HUDEP-2 (cell line): ENCODE measurements at regions not wholly inside any gene's neighbourhood (a gene's known extent, or its start where the extent isn't known, plus 50 kb on each side); places are given as distances from the start of the nearest gene placed in this dataset.

Experiments used
- DNase-seq, 76 experiments: peaks; one replicate each; lab custom pipeline; 2025; ENCODE audit not compliant: unreplicated experiment in 76 of 76; lab: John Stamatoyannopoulos, UW

DNA sequence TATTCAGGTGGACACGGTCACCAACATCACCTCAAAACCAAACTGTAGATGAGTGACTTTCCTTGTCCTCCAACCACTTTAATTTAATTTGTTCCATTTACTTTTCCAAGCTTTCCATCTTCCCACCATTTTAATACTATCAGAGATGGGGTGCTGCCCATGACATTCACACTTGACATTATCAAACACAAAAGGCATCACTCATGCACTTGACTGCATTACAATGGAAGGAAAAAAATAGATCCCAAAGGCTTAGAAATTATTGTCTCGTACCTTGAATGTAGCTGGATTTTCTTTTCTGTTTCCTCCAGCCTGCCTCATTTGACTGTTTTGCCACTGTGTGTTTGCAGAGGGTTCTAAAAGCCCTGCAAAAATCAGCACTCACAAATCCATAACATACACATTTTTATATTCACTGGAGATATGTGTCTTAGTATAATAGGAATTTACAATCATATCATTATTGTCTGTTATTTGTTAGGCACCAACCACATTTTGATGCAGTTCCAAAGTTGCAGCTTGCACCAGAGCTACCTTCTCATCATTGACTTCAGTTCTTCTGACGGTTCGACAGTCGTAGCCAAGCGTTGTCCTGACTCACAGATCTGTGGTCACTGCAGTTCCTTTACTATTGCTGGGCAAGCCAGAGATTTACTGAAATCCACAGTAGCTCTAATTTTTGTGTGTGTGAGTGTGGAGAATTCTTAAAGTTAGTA is 712.3 kb upstream of the WWC1 start:
- no peak for DNase-seq

DNA sequence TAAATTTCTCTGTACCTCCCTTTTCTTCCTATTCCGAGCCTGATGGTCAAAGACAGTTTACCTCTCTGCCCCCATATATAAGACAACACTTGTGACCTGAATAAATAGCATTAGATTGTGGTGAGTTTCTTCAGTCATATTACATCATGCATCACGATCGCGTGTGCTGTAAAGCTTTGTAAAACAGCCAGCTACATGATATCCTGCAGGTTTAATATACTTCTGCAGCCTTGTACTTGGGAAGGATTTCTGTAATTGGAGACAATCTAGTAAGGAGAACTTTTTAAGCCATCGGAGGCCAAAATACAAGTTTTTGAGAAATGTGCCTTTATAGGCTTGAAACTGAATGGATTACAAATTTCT is 711.8 kb upstream of the WWC1 start:
- DNase-seq = no peak

- DNase-seq = no peak
Measured at GRCh38 chr5:167580608-167581007, 710.8 kb upstream of the WWC1 start.

DNA sequence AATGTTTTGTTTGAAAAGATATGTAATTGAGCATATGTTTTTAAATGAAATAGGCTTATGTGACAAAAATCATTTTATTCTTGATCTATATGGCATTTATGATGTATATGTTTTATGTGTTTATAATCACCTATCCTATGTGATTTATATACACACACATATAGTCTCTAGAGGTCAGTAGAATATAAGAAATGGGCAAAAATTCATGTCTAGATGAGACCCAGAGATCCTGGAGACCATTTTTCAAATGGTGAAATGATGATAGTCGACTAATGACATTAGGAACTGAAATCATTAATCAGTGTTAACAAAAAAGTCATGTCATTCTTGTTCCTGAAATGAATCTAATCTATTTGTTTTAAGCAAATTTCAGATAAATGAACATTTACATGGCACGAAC is 709.2 kb upstream of the WWC1 start:
- no peak for DNase-seq

- DNase-seq = no peak
Measured at GRCh38 chr5:167582886-167583285, 708.6 kb upstream of the WWC1 start.

- no peak for DNase-seq
Measured at GRCh38 chr5:167585184-167585583, 706.3 kb upstream of the WWC1 start.

- no peak for DNase-seq
Measured at GRCh38 chr5:167587772-167588437, 703.5 kb upstream of the WWC1 start.

GRCh38 chr5:167592114-167592513 is 699.3 kb upstream of the WWC1 start:
- DNase-seq = no peak

DNA sequence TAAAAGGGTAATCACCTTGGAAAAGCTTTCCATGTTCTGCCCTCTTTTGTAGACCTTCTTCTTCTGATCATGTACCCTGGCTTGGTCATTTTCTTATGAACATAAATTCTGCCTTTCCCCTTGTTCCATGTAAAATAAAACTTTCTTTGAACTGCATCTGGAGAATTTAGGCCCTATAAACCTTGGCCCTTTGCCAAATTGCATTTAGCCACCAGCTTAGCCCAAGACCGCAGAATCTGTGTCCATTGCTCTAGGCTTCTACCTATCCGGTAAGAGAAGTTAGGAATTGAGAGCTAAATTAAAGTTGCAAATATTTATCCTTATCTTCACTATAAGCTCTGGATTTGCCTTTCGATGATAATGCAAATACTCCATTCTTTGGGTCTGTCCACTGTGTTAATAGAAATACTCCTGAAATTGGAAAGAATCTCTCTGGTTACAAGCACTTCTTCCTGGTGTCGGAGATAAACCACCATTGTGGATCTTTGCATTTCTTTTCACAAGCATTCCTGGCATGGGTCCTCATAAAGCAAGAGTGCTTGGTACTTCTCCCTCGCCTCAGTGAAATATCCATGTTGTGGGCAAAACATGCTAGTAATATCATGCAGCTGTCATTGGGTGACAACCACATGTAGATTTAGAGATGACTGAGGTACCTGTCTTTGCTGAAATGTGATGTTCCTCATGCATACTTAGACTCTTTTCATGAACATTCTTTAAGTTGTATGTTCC is 698.0 kb upstream of the WWC1 start:
- no peak for DNase-seq

GRCh38 chr5:167594061-167594435 is 697.4 kb upstream of the WWC1 start:
- DNase-seq = no peak

DNA sequence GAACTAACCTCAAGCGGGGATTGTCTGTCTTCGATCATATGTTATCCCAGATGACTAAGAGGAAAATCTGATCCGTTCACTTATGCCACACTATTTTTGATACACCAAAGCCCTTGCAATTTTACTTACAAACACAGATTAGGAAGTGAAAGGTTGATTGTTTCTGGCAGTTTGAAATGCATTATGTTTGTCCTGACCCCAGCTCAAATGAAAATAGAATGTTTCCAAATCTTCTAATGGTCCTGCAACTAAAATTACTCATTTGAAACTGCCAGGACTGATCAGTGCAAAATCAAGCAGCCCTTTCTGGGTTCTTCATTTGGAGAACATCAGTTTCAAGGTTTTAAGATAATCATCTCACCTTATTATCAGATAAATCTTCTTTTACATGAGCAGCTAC is 696.7 kb upstream of the WWC1 start:
- no peak for DNase-seq

DNA sequence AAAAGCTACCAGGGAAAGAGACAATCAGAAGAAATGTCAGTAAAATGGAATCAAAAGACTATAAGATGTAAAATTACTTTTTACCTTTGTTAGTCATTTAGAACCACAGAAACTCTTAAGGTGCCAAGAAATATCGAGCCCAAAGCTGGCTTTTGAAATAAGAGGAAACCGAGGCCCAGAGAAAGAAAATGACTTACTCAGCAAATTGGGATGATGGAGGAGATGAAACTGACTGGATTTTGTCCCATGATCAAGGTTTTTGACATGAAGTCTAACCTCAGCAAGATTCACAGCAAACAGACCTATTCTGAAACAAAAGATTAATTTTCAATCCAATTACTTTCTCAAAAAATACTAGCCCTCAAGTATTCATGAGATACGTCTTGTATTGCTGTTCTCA is 696.2 kb upstream of the WWC1 start:
- DNase-seq = no peak

- DNase-seq = no peak
Measured at GRCh38 chr5:167598166-167598565, 693.3 kb upstream of the WWC1 start.

- DNase-seq = no peak
Measured at GRCh38 chr5:167602067-167602466, 689.4 kb upstream of the WWC1 start.

DNA sequence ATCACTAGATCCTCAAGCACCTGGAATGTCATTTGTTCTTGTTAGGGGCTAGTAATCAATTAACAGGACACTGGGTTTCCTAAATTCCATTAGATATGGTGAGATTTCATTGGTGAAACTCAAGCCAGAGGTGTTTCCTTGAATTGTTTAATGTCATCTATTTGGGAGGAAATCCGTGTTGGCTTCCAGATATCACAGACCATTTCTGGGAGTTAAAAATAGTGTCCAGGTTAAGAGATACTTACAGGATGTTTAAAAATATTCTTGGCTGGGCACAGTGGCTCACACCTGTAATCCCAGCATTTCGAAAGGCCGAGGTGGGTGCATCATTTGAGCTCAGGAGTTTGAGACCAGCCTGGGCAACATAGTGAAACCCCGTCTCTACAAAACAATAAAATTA is 688.3 kb upstream of the WWC1 start:
- DNase-seq = no peak

GRCh38 chr5:167608390-167609272 is 682.8 kb upstream of the WWC1 start:
- no peak for DNase-seq

- DNase-seq = no peak
Measured at GRCh38 chr5:167614294-167615021, 677.0 kb upstream of the WWC1 start.

- no peak for DNase-seq
Measured at GRCh38 chr5:167616043-167616890, 675.2 kb upstream of the WWC1 start.

DNA sequence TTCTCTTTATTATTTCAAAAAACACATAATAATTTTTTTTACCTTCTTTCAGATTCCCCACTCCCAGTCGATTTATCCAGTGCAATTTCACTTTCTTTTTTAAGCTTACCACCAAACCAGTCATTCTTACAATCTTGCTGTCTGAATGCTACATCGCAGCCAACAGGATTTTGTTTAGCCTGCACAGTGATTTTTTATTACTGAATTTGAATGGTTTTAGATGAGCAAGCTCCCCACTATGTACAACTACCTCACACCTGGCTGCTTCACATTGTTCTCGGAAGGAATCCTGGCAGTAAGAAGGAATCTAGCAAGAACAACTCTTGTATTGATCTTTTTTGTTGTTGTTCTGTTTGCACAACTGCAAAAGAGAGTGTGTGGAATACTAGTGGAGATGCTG is 668.1 kb upstream of the WWC1 start:
- no peak for DNase-seq

DNA sequence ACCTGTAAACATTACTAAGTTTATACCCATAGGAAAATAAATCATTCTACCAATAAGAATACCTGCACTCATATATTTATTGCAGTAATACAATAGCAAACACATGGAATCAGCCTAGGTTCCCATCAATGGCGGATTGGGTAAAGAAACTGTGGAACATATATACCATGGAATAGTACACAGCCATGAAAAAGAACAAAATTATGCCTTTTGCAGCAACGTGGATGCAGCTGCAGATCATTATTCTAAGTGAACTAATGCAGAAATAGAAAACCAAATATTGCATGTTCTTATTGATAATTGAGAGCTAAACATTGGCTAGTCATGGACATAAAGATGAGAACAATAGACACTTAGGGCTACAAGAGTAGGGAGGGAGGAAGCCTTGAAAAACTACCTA is 667.4 kb upstream of the WWC1 start:
- DNase-seq = no peak
